ENCODE measurements at regions not wholly inside any gene's neighbourhood (a gene's known extent, or its start where the extent isn't known, plus 50 kb on each side); places are given as distances from the start of the nearest gene placed in this dataset.

DNA sequence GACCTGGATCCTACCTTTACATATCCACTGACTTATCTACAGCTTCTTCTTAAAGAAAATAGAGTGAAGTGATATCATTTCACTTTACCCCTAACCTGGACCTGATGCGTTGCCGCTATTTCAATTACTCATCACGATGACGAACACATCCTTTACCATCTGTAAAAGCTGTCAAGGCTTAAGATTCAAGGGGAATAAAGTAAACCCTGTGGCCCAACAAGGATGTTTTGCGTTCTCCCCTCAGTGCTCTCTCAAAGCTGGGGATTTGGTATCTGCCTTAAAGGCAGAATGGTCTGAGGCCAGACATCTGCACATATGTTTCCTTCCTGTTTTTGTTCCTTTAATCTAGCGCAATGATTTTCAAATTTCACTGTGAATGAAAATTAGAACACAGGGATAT, 100.1 kb upstream of the KLF7 start:
- Histone ChIP-seq H2AFZ (ENCODE audit: low read depth) (no peak overlapping the region), H3F3A (replicated peaks; ENCODE audit: insufficient read depth) (no peaks in the 10 kb centered on the region), H3K79me2 (ENCODE audit: insufficient read depth) (no peaks in the 10 kb centered on the region), H4K20me1 (ENCODE audit: insufficient read depth) (no peaks in the 10 kb centered on the region), H3K9me3 (no peaks in the 10 kb centered on the region), H3K9ac (no peak overlapping the region), H3K27me3 (ENCODE audit: insufficient read depth) (no peaks in the 10 kb centered on the region), H3K4me2 (no peak overlapping the region), H3K4me1 (ENCODE audit: control insufficient read depth in 1 of 2, insufficient read depth in 2 of 2, low read depth in 1 of 2, low read length in 1 of 2) (peaks cover 0 to 4% of the 10 kb centered on the region in 2 experiments; a peak in 3 of 4 replicates), H3K36me3 (replicated peaks in 1 of 2; ENCODE audit: control insufficient read depth in 1 of 2, insufficient read depth in 2 of 2, low read length in 1 of 2) (no peaks in the 10 kb centered on the region), H3K27ac (ENCODE audit: low read depth in 2 of 2, low read length in 1 of 2) (no peak overlapping the region; a peak in 1 of 4 replicates), H3K4me3 (ENCODE audit: low read depth in 2 of 2, low read length in 1 of 2) (no peak overlapping the region), H3K9me2 (no peaks in the 10 kb centered on the region)
- WGBS (ENCODE audit: low lambda C conversion rate): 93% methylated on average over 6 of the region's 6 CpGs
- no peak for DNase-seq
- CTCF ChIA-PET: interaction anchor here (1.8 kb wide), 1 partner anchor 20 kb away, joined by 6 read pairs; no protein-coding TSS in a partner anchor
- no peak for TF ChIP-seq NRF1 (IDR thresholded peaks at IDR 0.05; ENCODE audit: low read depth, low read length)
- no peak for TF ChIP-seq MEF2A (IDR thresholded peaks at IDR 0.05; ENCODE audit: borderline replicate concordance, low read depth)
- TF ChIP-seq TCF12 (IDR thresholded peaks at IDR 0.05): no peak
- TF ChIP-seq FOXJ3 (CRISPR knock-in tag; IDR thresholded peaks at IDR 0.05): no peak
- no peak for TF ChIP-seq MAX (IDR thresholded peaks at IDR 0.05; ENCODE audit: low read depth)
- TF ChIP-seq ELF1 (IDR thresholded peaks at IDR 0.05): no peak
- no peak for TF ChIP-seq EP300 (IDR thresholded peaks at IDR 0.05; ENCODE audit: borderline replicate concordance in 1 of 2, low read depth in 1 of 2, low read length in 1 of 2)
- TF ChIP-seq YY1 (IDR thresholded peaks at IDR 0.05; ENCODE audit: low read depth): no peak
- TF ChIP-seq USF2 (IDR thresholded peaks at IDR 0.05; ENCODE audit: borderline replicate concordance, low read depth, low read length): no peak
- no peak for TF ChIP-seq SMC3 (IDR thresholded peaks at IDR 0.05; ENCODE audit: low read depth, low read length)
- no peak for TF ChIP-seq IRF3 (IDR thresholded peaks at IDR 0.05; ENCODE audit: low read depth, low read length)
- TF ChIP-seq JUND (IDR thresholded peaks at IDR 0.05): no peak
- TF ChIP-seq PBX3 (IDR thresholded peaks at IDR 0.05): no peak
- TF ChIP-seq MXI1 (IDR thresholded peaks at IDR 0.05; ENCODE audit: low read depth, low read length): no peak
- TF ChIP-seq RAD21 (IDR thresholded peaks at IDR 0.05; ENCODE audit: low read length): no peak
- no peak for TF ChIP-seq REST (IDR thresholded peaks at IDR 0.05; ENCODE audit: low read depth, low read length)
- TF ChIP-seq, protein P1, sequence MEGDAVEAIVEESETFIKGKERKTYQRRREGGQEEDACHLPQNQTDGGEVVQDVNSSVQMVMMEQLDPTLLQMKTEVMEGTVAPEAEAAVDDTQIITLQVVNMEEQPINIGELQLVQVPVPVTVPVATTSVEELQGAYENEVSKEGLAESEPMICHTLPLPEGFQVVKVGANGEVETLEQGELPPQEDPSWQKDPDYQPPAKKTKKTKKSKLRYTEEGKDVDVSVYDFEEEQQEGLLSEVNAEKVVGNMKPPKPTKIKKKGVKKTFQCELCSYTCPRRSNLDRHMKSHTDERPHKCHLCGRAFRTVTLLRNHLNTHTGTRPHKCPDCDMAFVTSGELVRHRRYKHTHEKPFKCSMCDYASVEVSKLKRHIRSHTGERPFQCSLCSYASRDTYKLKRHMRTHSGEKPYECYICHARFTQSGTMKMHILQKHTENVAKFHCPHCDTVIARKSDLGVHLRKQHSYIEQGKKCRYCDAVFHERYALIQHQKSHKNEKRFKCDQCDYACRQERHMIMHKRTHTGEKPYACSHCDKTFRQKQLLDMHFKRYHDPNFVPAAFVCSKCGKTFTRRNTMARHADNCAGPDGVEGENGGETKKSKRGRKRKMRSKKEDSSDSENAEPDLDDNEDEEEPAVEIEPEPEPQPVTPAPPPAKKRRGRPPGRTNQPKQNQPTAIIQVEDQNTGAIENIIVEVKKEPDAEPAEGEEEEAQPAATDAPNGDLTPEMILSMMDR (IDR thresholded peaks at IDR 0.05): no peak
- TF ChIP-seq RFX5 (IDR thresholded peaks at IDR 0.05; ENCODE audit: low read length): no peak
- POLR2A ChIA-PET: no interaction called here
